H1 (cell line): ENCODE measurements at regions not wholly inside any gene's neighbourhood (a gene's known extent, or its start where the extent isn't known, plus 50 kb on each side); places are given as distances from the start of the nearest gene placed in this dataset.

ENCODE experiments used
- CEBPB ChIP-seq: IDR thresholded peaks from 2 replicates; pipeline ENCODE4 v1.6.1; 2012; ENCODE audit warnings: low read depth, low read length
- SIRT6 ChIP-seq: IDR thresholded peaks from one replicate; pipeline ENCODE4 v1.7.1; 2012; ENCODE audit warnings: low read length, inconsistent platforms
- SIX5 ChIP-seq: IDR thresholded peaks from 2 replicates; pipeline ENCODE4 v1.6.1; 2011; ENCODE audit warnings: mild to moderate bottlenecking, low read depth, low read length
- TAF1 ChIP-seq: IDR thresholded peaks from 2 replicates; pipeline ENCODE4 v1.6.1; 2011; ENCODE audit warnings: mild to moderate bottlenecking, low read depth, low read length
- TBP ChIP-seq: IDR thresholded peaks from 2 replicates; pipeline ENCODE4 v1.6.1; 2011; ENCODE audit warnings: low read depth, low read length, improper control_type of control experiment
- TF ChIP-seq, protein P1 (sequence below): IDR thresholded peaks from 2 replicates; pipeline ENCODE4 v1.6.1; 2012; ENCODE audit warnings: low read length, inconsistent platforms
- TF ChIP-seq, protein P2 (sequence below): IDR thresholded peaks from 2 replicates; pipeline ENCODE4 v1.6.1; 2012; ENCODE audit warnings: inconsistent platforms
- TF ChIP-seq, protein P3 (sequence below), 3 experiments: IDR thresholded peaks; 1 replicate in 2 of 3; 2 replicates in 1 of 3; pipeline versions ENCODE4 v1.5.1 to v1.6.1; 2011; ENCODE audit warnings: low read length in 3 of 3, mild to moderate bottlenecking in 3 of 3, inconsistent platforms in 2 of 3, low read depth in 1 of 3, moderate library complexity in 1 of 3; ENCODE audit not compliant: insufficient read depth in 1 of 3; ENCODE audit errors: control extremely low read depth in 1 of 3

DNA sequence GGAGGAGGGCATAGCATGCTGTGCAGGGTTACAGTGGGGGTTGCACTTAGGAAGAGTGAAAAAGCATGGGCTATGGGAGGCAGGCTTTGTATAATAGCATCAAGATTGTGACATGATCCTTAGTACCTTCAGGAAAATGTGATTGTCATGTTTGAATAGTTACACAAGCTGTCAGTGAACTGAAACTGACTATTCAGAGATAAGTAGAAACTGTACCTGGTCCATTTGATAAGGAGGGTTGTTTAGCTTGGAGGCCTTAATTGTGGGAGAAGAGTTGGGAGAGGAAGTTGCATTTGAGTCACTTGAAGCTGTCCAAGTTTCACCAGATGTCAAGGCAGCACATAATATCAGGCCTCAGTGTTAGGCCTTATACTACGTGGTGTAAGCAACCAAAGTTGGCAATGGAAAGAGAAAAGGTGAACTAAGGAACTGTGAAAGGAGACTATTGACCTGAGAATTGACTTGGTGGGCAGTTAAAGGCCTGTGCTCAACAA, 85.0 kb downstream of the TEX13C start (continued):
- TF ChIP-seq, protein P1, sequence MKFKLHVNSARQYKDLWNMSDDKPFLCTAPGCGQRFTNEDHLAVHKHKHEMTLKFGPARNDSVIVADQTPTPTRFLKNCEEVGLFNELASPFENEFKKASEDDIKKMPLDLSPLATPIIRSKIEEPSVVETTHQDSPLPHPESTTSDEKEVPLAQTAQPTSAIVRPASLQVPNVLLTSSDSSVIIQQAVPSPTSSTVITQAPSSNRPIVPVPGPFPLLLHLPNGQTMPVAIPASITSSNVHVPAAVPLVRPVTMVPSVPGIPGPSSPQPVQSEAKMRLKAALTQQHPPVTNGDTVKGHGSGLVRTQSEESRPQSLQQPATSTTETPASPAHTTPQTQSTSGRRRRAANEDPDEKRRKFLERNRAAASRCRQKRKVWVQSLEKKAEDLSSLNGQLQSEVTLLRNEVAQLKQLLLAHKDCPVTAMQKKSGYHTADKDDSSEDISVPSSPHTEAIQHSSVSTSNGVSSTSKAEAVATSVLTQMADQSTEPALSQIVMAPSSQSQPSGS = no peak
- no peak for TF ChIP-seq SIX5
- TF ChIP-seq CEBPB = no peak
- TF ChIP-seq TBP = no peak
- TF ChIP-seq TAF1 = no peak
- no peak for TF ChIP-seq SIRT6
- TF ChIP-seq, protein P2, sequence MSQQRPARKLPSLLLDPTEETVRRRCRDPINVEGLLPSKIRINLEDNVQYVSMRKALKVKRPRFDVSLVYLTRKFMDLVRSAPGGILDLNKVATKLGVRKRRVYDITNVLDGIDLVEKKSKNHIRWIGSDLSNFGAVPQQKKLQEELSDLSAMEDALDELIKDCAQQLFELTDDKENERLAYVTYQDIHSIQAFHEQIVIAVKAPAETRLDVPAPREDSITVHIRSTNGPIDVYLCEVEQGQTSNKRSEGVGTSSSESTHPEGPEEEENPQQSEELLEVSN = no peak
- TF ChIP-seq, protein P3, sequence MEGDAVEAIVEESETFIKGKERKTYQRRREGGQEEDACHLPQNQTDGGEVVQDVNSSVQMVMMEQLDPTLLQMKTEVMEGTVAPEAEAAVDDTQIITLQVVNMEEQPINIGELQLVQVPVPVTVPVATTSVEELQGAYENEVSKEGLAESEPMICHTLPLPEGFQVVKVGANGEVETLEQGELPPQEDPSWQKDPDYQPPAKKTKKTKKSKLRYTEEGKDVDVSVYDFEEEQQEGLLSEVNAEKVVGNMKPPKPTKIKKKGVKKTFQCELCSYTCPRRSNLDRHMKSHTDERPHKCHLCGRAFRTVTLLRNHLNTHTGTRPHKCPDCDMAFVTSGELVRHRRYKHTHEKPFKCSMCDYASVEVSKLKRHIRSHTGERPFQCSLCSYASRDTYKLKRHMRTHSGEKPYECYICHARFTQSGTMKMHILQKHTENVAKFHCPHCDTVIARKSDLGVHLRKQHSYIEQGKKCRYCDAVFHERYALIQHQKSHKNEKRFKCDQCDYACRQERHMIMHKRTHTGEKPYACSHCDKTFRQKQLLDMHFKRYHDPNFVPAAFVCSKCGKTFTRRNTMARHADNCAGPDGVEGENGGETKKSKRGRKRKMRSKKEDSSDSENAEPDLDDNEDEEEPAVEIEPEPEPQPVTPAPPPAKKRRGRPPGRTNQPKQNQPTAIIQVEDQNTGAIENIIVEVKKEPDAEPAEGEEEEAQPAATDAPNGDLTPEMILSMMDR (IDR thresholded peaks at IDR 0.05; ENCODE audit: control extremely low read depth in 1 of 3, insufficient read depth in 1 of 3, low read depth in 1 of 3, low read length in 3 of 3) = no peak
